ENCODE measurements at regions not wholly inside any gene's neighbourhood (a gene's known extent, or its start where the extent isn't known, plus 50 kb on each side); places are given as distances from the start of the nearest gene placed in this dataset.

GRCh38 chr11:10941871-10942270, 84.0 kb upstream of the ZBED5 start:
- DNase-seq, result no peak

- peak; percentile 36 for DNase-seq
Observed at GRCh38 chr11:10941414-10941813, 83.6 kb upstream of the ZBED5 start.

- DNase-seq, result no peak
Observed at GRCh38 chr11:10938650-10939387, 81.0 kb upstream of the ZBED5 start.

- DNase-seq, result no peak
Observed at GRCh38 chr11:10938231-10938630, 80.4 kb upstream of the ZBED5 start.

GRCh38 chr11:10937385-10937771, 79.5 kb upstream of the ZBED5 start:
- DNase-seq, result no peak

- no peak for DNase-seq
Observed at GRCh38 chr11:10936626-10937384, 79.0 kb upstream of the ZBED5 start.

GRCh38 chr11:10935015-10935559, 77.2 kb upstream of the ZBED5 start:
- no peak for DNase-seq

GRCh38 chr11:10934293-10934860, 76.5 kb upstream of the ZBED5 start:
- DNase-seq, result peak; percentile 25

GRCh38 chr11:10933455-10934292, 75.8 kb upstream of the ZBED5 start:
- peak; percentile 84 for DNase-seq

- DNase-seq, result no peak
Observed at GRCh38 chr11:10932976-10933375, 75.1 kb upstream of the ZBED5 start.

GRCh38 chr11:10931761-10932670, 74.2 kb upstream of the ZBED5 start:
- no peak for DNase-seq

GRCh38 chr11:10930972-10931760, 73.3 kb upstream of the ZBED5 start:
- peak; percentile 30 for DNase-seq

- DNase-seq, result no peak
Observed at GRCh38 chr11:10930224-10930971, 72.5 kb upstream of the ZBED5 start.

GRCh38 chr11:10927538-10927937, 69.7 kb upstream of the ZBED5 start:
- no peak for DNase-seq

- no peak for DNase-seq
Observed at GRCh38 chr11:10926801-10927211, 69.0 kb upstream of the ZBED5 start.

GRCh38 chr11:10925149-10925926, 67.5 kb upstream of the ZBED5 start:
- DNase-seq, result no peak

GRCh38 chr11:10923882-10924281, 66.0 kb upstream of the ZBED5 start:
- no peak for DNase-seq

- DNase-seq, result no peak
Observed at GRCh38 chr11:10922892-10923291, 65.0 kb upstream of the ZBED5 start.

GRCh38 chr11:10920875-10921274, 63.0 kb upstream of the ZBED5 start:
- no peak for DNase-seq
